ENCODE measurements at regions not wholly inside any gene's neighbourhood (a gene's known extent, or its start where the extent isn't known, plus 50 kb on each side); places are given as distances from the start of the nearest gene placed in this dataset.

GRCh38 chr13:88824218-88824617, 1153.0 kb downstream of the SLITRK5 start:
- TF ChIP-seq CTCF (IDR thresholded peaks at IDR 0.05) (no peak), E2F4 (CRISPR knock-in tag; IDR thresholded peaks at IDR 0.05; ENCODE audit: borderline replicate concordance, low read depth) (no peak), ATF2 (CRISPR knock-in tag; IDR thresholded peaks at IDR 0.05; ENCODE audit: borderline replicate concordance, low read depth) (no peak), JUN (CRISPR knock-in tag; IDR thresholded peaks at IDR 0.05) (no peak), CBFB (CRISPR knock-in tag; IDR thresholded peaks at IDR 0.05; ENCODE audit: low read depth) (no peak), NFYB (CRISPR knock-in tag; conservative IDR thresholded peaks at IDR 0.05; ENCODE audit: low read depth) (no peak), CREB1 (CRISPR knock-in tag; IDR thresholded peaks at IDR 0.05) (no peak)
